ENCODE measurements at regions not wholly inside any gene's neighbourhood (a gene's known extent, or its start where the extent isn't known, plus 50 kb on each side); places are given as distances from the start of the nearest gene placed in this dataset.

DNA sequence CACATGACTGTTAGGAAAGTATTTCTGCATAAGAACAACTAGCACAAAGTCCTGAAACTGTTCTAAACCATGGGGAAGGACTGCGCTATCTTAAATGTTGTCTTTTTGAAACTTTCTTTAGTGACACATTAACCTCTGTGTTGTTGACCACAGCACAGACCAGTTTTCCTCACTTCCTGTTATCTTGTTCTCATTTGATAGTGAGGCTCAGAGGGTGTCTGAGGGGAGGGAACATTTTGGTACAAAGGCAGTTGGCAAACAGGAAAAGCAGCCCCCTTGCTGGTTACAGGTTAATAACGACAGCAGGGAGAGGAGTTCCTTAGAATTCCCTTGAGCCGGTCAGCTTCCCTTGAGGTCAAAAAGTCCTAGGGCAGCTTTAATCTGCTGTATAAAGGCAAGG lies 143.5 kb upstream of the BMP2 start (continued):
- TF ChIP-seq, protein P1, sequence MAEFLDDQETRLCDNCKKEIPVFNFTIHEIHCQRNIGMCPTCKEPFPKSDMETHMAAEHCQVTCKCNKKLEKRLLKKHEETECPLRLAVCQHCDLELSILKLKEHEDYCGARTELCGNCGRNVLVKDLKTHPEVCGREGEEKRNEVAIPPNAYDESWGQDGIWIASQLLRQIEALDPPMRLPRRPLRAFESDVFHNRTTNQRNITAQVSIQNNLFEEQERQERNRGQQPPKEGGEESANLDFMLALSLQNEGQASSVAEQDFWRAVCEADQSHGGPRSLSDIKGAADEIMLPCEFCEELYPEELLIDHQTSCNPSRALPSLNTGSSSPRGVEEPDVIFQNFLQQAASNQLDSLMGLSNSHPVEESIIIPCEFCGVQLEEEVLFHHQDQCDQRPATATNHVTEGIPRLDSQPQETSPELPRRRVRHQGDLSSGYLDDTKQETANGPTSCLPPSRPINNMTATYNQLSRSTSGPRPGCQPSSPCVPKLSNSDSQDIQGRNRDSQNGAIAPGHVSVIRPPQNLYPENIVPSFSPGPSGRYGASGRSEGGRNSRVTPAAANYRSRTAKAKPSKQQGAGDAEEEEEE (CRISPR knock-in tag; IDR thresholded peaks at IDR 0.05; ENCODE audit: borderline replicate concordance), result no peak
- no peak for TF ChIP-seq HOXA5 (CRISPR knock-in tag; IDR thresholded peaks at IDR 0.05)
- TF ChIP-seq, protein P2, sequence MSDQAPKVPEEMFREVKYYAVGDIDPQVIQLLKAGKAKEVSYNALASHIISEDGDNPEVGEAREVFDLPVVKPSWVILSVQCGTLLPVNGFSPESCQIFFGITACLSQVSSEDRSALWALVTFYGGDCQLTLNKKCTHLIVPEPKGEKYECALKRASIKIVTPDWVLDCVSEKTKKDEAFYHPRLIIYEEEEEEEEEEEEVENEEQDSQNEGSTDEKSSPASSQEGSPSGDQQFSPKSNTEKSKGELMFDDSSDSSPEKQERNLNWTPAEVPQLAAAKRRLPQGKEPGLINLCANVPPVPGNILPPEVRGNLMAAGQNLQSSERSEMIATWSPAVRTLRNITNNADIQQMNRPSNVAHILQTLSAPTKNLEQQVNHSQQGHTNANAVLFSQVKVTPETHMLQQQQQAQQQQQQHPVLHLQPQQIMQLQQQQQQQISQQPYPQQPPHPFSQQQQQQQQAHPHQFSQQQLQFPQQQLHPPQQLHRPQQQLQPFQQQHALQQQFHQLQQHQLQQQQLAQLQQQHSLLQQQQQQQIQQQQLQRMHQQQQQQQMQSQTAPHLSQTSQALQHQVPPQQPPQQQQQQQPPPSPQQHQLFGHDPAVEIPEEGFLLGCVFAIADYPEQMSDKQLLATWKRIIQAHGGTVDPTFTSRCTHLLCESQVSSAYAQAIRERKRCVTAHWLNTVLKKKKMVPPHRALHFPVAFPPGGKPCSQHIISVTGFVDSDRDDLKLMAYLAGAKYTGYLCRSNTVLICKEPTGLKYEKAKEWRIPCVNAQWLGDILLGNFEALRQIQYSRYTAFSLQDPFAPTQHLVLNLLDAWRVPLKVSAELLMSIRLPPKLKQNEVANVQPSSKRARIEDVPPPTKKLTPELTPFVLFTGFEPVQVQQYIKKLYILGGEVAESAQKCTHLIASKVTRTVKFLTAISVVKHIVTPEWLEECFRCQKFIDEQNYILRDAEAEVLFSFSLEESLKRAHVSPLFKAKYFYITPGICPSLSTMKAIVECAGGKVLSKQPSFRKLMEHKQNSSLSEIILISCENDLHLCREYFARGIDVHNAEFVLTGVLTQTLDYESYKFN (CRISPR knock-in tag; conservative IDR thresholded peaks at IDR 0.05), result peak; percentile 72
- TF ChIP-seq, protein P3, sequence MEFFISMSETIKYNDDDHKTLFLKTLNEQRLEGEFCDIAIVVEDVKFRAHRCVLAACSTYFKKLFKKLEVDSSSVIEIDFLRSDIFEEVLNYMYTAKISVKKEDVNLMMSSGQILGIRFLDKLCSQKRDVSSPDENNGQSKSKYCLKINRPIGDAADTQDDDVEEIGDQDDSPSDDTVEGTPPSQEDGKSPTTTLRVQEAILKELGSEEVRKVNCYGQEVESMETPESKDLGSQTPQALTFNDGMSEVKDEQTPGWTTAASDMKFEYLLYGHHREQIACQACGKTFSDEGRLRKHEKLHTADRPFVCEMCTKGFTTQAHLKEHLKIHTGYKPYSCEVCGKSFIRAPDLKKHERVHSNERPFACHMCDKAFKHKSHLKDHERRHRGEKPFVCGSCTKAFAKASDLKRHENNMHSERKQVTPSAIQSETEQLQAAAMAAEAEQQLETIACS (CRISPR knock-in tag; IDR thresholded peaks at IDR 0.05), result no peak
- TF ChIP-seq MTA3 (CRISPR knock-in tag; IDR thresholded peaks at IDR 0.05), result no peak
- TF ChIP-seq, protein P4, sequence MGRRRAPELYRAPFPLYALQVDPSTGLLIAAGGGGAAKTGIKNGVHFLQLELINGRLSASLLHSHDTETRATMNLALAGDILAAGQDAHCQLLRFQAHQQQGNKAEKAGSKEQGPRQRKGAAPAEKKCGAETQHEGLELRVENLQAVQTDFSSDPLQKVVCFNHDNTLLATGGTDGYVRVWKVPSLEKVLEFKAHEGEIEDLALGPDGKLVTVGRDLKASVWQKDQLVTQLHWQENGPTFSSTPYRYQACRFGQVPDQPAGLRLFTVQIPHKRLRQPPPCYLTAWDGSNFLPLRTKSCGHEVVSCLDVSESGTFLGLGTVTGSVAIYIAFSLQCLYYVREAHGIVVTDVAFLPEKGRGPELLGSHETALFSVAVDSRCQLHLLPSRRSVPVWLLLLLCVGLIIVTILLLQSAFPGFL (CRISPR knock-in tag; IDR thresholded peaks at IDR 0.05), result no peak
- no peak for TF ChIP-seq ZNF275 (CRISPR knock-in tag; IDR thresholded peaks at IDR 0.05; ENCODE audit: borderline replicate concordance)
- no peak for TF ChIP-seq SNAPC2 (CRISPR knock-in tag; IDR thresholded peaks at IDR 0.05)
- TF ChIP-seq ZNF773 (CRISPR knock-in tag; IDR thresholded peaks at IDR 0.05; ENCODE audit: borderline replicate concordance), result no peak
- no peak for TF ChIP-seq NFE2L2 (IDR thresholded peaks at IDR 0.05; ENCODE audit: low read length)
- TF ChIP-seq HOXA3 (CRISPR knock-in tag; IDR thresholded peaks at IDR 0.05), result no peak
- no peak for TF ChIP-seq ZNF264 (CRISPR knock-in tag; IDR thresholded peaks at IDR 0.05)
- TF ChIP-seq GABPB1 (CRISPR knock-in tag; IDR thresholded peaks at IDR 0.05), result peak; percentile 67; the same call in 1 of the 2 replicates
- no peak for TF ChIP-seq RARG (CRISPR knock-in tag; IDR thresholded peaks at IDR 0.05; ENCODE audit: low read depth)
- no peak for TF ChIP-seq CREB1 (IDR thresholded peaks at IDR 0.05)
- TF ChIP-seq CREB1 (CRISPR knock-in tag; IDR thresholded peaks at IDR 0.05), result 0 out of 2 replicates have a peak, but pooled peaks have one; percentile 19
- no peak for TF ChIP-seq CERS6 (CRISPR knock-in tag; IDR thresholded peaks at IDR 0.05)
- TF ChIP-seq KDM5A (IDR thresholded peaks at IDR 0.05; ENCODE audit: borderline replicate concordance, low read length), result no peak
- TF ChIP-seq TEAD3 (CRISPR knock-in tag; optimal IDR thresholded peaks at IDR 0.05; ENCODE audit: borderline replicate concordance), result no peak
- no peak for TF ChIP-seq ZNF329 (CRISPR knock-in tag; IDR thresholded peaks at IDR 0.05; ENCODE audit: low read depth)
- TF ChIP-seq THYN1 (CRISPR knock-in tag; IDR thresholded peaks at IDR 0.05; ENCODE audit: borderline replicate concordance, low read depth), result no peak
